GM23338 (cell line): ENCODE measurements at regions not wholly inside any gene's neighbourhood (a gene's known extent, or its start where the extent isn't known, plus 50 kb on each side); places are given as distances from the start of the nearest gene placed in this dataset.
A peak's percentile ranks its signal among the peaks of the same experiment; 100 is the strongest.

ENCODE experiments used
- ATAC-seq: fragments of 200-7000 bp; cut with Tn5 transposase; 3 replicates; pipeline ENCODE4 v1.9.1; 2020
- DNase-seq: peaks from one replicate; pipeline ENCODE4 v3.0.0-alpha.2; 2015; ENCODE audit warnings: low spot score
- H2AFZ ChIP-seq: fragments of 200-600 bp; sonication (generic); 2 replicates; pipeline ENCODE4 v1.8.0; 2016; ENCODE audit warnings: antibody characterized with exemption, mild to moderate bottlenecking, moderate library complexity
- H3F3A ChIP-seq: fragments of 200-600 bp; sonication (generic); replicated peaks from 2 replicates; pipeline ENCODE4 v1.8.0; 2017; ENCODE audit warnings: antibody characterized with exemption, mixed run types, low read depth
- H3K27ac ChIP-seq: fragments of 200-600 bp; sonication (generic); 2 replicates; pipeline ENCODE4 v1.6.1; 2016; ENCODE audit warnings: low read depth
- H3K27me3 ChIP-seq: fragments of 200-600 bp; sonication (generic); 2 replicates; pipeline ENCODE4 v1.8.0; 2016; ENCODE audit warnings: mild to moderate bottlenecking, mixed run types, moderate library complexity; ENCODE audit not compliant: insufficient read depth
- H3K36me3 ChIP-seq: fragments of 200-600 bp; sonication (generic); 2 replicates; pipeline ENCODE4 v1.8.0; 2016; ENCODE audit warnings: mild to moderate bottlenecking; ENCODE audit not compliant: insufficient read depth
- H3K4me1 ChIP-seq: fragments of 200-600 bp; sonication (generic); 2 replicates; pipeline ENCODE4 v1.8.0; 2016; ENCODE audit warnings: mild to moderate bottlenecking, moderate library complexity; ENCODE audit not compliant: insufficient read depth
- H3K4me2 ChIP-seq: fragments of 200-600 bp; sonication (generic); 2 replicates; pipeline ENCODE4 v1.7.1; 2017; ENCODE audit warnings: mixed run types
- H3K4me3 ChIP-seq: fragments of 200-600 bp; sonication (generic); 2 replicates; pipeline ENCODE4 v1.6.1; 2016; ENCODE audit warnings: mixed run types
- H3K79me2 ChIP-seq: fragments of 200-600 bp; sonication (generic); replicated peaks from 2 replicates; pipeline ENCODE4 v1.8.0; 2017; ENCODE audit warnings: mild to moderate bottlenecking; ENCODE audit not compliant: insufficient read depth
- H3K9me2 ChIP-seq: fragments of 200-600 bp; sonication (generic); 2 replicates; pipeline ENCODE4 v1.8.0; 2017; ENCODE audit not compliant: insufficient read depth
- H4K20me1 ChIP-seq: fragments of 200-600 bp; sonication (generic); replicated peaks from 2 replicates; pipeline ENCODE4 v1.8.0; 2017; ENCODE audit warnings: mild to moderate bottlenecking; ENCODE audit not compliant: insufficient read depth
- H3K27ac Mint-ChIP-seq: 2 replicates; pipeline ENCODE4 v1.8.0; 2020; ENCODE audit warnings: inconsistent platforms, mild to moderate bottlenecking, moderate library complexity, mixed read lengths
- H3K27me3 Mint-ChIP-seq: 3 replicates; pipeline ENCODE4 v1.8.0; 2022; ENCODE audit warnings: low read depth, mild to moderate bottlenecking, moderate library complexity, mixed read lengths, inconsistent platforms; ENCODE audit not compliant: insufficient read depth, poor library complexity
- H3K36me3 Mint-ChIP-seq: 3 replicates; pipeline ENCODE4 v1.8.0; 2021; ENCODE audit warnings: low read depth, mild to moderate bottlenecking, inconsistent platforms, moderate library complexity, mixed read lengths
- H3K4me1 Mint-ChIP-seq: 3 replicates; pipeline ENCODE4 v1.8.0; 2020; ENCODE audit warnings: mild to moderate bottlenecking, inconsistent platforms, mixed read lengths
- H3K4me3 Mint-ChIP-seq: 3 replicates; pipeline ENCODE4 v1.8.0; 2021; ENCODE audit warnings: moderate library complexity, mild to moderate bottlenecking, inconsistent platforms, mixed read lengths
- H3K9me3 Mint-ChIP-seq: 3 replicates; pipeline ENCODE4 v1.8.0; 2020; ENCODE audit warnings: moderate library complexity, mild to moderate bottlenecking, inconsistent platforms, mixed read lengths
- EZH2 ChIP-seq: fragments of 200-600 bp; sonication (generic); IDR thresholded peaks from one replicate; pipeline ENCODE4 v1.8.0; 2017; ENCODE audit warnings: antibody characterized with exemption, mild to moderate bottlenecking, low read depth; ENCODE audit not compliant: unreplicated experiment
- ZNF114 ChIP-seq: fragments of 250-450 bp; sonication (Bioruptor Pico); IDR thresholded peaks from 2 replicates; pipeline ENCODE4 v1.5.0; 2020; ENCODE audit warnings: mild to moderate bottlenecking, moderate library complexity
- ZNF331 ChIP-seq: fragments of 250-450 bp; sonication (Bioruptor Pico); IDR thresholded peaks from 2 replicates; pipeline ENCODE4 v1.5.0; 2020; ENCODE audit warnings: low read depth, mild to moderate bottlenecking, moderate library complexity
- TF ChIP-seq, protein P1 (sequence below), 2 experiments: fragments of 200-600 bp in 1 of 2; sonication (generic) in 1 of 2; conservative IDR thresholded peaks; 2 replicates each; pipeline versions ENCODE4 v1.5.1 to v1.6.1; 2016 to 2017; ENCODE audit warnings: antibody characterized with exemption in 2 of 2, low read depth in 2 of 2, mild to moderate bottlenecking in 2 of 2, moderate library complexity in 1 of 2
- TF ChIP-seq, protein P2 (sequence below): IDR thresholded peaks from one replicate; pipeline ENCODE4 v1.6.1; 2018; ENCODE audit warnings: antibody characterized with exemption; ENCODE audit not compliant: unreplicated experiment

DNA sequence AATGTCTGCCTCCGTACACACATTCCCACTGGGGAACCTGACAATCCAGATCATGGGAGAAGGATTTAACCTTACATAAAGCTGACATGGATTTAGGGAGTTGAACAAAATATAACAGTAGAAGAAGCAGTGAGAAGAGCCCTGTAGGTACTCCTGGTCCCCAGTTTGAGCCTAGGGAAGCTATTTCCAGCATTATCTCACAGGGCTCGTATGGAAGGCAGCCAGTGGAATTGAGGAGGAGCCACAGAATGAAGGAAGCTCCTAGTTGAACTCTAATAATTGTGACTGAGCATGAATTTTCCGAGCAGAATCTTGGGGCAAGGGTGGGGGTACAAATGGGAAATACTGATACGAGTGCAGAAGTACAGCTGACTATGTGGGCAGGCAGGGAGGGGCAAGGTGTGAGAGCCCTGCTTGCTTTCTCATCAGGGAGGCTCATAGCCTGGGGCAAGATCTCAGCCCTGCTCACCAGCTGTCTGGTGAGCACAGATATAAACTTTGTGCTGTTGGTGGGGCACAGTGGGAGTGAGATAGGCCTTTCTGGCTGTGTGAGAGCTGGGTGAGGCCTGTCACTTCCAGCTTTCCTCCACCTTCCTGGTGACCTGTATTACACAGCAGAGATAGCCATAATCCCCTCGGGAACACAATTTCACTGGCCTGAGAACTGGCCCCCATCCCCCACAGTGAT lies 290.7 kb upstream of the IL12B start:
- H3K4me3 ChIP-seq, result no peak overlapping the region
- no peaks in the 10 kb centered on the region for H4K20me1 ChIP-seq
- no peaks in the 10 kb centered on the region for H3K79me2 ChIP-seq
- peak overlapping the region; percentile 38; the same call in 1 of the 2 replicates for H2AFZ ChIP-seq
- DNase-seq (no peak), ATAC-seq (peak; percentile 56)
- no peaks in the 10 kb centered on the region for H3F3A ChIP-seq
- H3K27me3 ChIP-seq, result no peaks in the 10 kb centered on the region
- no peak for TF ChIP-seq ZNF114 (CRISPR knock-in tag)
- TF ChIP-seq EZH2, result no peak
- TF ChIP-seq, protein P1, sequence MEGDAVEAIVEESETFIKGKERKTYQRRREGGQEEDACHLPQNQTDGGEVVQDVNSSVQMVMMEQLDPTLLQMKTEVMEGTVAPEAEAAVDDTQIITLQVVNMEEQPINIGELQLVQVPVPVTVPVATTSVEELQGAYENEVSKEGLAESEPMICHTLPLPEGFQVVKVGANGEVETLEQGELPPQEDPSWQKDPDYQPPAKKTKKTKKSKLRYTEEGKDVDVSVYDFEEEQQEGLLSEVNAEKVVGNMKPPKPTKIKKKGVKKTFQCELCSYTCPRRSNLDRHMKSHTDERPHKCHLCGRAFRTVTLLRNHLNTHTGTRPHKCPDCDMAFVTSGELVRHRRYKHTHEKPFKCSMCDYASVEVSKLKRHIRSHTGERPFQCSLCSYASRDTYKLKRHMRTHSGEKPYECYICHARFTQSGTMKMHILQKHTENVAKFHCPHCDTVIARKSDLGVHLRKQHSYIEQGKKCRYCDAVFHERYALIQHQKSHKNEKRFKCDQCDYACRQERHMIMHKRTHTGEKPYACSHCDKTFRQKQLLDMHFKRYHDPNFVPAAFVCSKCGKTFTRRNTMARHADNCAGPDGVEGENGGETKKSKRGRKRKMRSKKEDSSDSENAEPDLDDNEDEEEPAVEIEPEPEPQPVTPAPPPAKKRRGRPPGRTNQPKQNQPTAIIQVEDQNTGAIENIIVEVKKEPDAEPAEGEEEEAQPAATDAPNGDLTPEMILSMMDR (conservative IDR thresholded peaks at IDR 0.05; ENCODE audit: low read depth in 2 of 2), result no peak
- TF ChIP-seq, protein P2, sequence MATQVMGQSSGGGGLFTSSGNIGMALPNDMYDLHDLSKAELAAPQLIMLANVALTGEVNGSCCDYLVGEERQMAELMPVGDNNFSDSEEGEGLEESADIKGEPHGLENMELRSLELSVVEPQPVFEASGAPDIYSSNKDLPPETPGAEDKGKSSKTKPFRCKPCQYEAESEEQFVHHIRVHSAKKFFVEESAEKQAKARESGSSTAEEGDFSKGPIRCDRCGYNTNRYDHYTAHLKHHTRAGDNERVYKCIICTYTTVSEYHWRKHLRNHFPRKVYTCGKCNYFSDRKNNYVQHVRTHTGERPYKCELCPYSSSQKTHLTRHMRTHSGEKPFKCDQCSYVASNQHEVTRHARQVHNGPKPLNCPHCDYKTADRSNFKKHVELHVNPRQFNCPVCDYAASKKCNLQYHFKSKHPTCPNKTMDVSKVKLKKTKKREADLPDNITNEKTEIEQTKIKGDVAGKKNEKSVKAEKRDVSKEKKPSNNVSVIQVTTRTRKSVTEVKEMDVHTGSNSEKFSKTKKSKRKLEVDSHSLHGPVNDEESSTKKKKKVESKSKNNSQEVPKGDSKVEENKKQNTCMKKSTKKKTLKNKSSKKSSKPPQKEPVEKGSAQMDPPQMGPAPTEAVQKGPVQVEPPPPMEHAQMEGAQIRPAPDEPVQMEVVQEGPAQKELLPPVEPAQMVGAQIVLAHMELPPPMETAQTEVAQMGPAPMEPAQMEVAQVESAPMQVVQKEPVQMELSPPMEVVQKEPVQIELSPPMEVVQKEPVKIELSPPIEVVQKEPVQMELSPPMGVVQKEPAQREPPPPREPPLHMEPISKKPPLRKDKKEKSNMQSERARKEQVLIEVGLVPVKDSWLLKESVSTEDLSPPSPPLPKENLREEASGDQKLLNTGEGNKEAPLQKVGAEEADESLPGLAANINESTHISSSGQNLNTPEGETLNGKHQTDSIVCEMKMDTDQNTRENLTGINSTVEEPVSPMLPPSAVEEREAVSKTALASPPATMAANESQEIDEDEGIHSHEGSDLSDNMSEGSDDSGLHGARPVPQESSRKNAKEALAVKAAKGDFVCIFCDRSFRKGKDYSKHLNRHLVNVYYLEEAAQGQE, result no peak
- no peaks in the 10 kb centered on the region for H3K36me3 ChIP-seq
- Mint-ChIP-seq H3K4me3 (no peak overlapping the region), H3K27me3 (no peaks in the 10 kb centered on the region), H3K27ac (no peak overlapping the region), H3K36me3 (peaks cover 4% of the 10 kb centered on the region; the same call in 1 of the 3 replicates), H3K4me1 (peaks cover 10% of the 10 kb centered on the region; the same call in 2 of the 3 replicates), H3K9me3 (no peaks in the 10 kb centered on the region; the same call in 2 of the 3 replicates)
- H3K27ac ChIP-seq, result no peak overlapping the region
- H3K9me2 ChIP-seq, result 0 out of 2 replicates have a peak, but pooled peaks cover 6% of the 10 kb centered on the region
- H3K4me1 ChIP-seq, result no peaks in the 10 kb centered on the region
- H3K4me2 ChIP-seq, result no peak overlapping the region

DNA sequence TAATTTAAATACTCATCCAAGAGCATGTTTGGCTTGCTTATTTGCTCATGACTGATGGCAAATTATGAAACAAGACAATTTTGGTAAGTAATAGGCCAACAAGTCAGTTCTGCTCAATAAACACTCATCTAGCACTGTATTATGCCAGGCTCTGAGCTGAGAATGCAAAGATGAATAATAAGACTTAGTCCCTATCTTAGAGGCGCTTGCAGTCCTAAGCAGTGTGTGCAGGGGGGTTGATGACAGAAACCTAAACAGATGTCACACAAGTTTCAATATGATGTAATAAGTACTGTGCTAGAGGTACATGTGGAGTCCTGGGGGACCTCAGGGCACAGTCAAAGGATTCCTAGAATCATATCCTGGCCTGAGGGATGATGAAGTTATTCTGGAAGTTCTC lies 287.6 kb upstream of the ADRA1B start:
- no peaks in the 10 kb centered on the region for H3K4me1 Mint-ChIP-seq
- Histone ChIP-seq H3K27ac (no peak overlapping the region), H3K36me3 (0 out of 2 replicates have a peak, but pooled peaks cover 3% of the 10 kb centered on the region), H4K20me1 (no peaks in the 10 kb centered on the region), H2AFZ (no peak overlapping the region), H3K27me3 (no peaks in the 10 kb centered on the region), H3K9me2 (0 out of 2 replicates have a peak, but pooled peaks cover 4% of the 10 kb centered on the region), H3K4me1 (no peaks in the 10 kb centered on the region), H3K79me2 (no peaks in the 10 kb centered on the region), H3F3A (no peaks in the 10 kb centered on the region), H3K4me2 (no peak overlapping the region), H3K4me3 (no peak overlapping the region)
- H3K27me3 Mint-ChIP-seq, result peaks cover 2% of the 10 kb centered on the region
- no peak for ATAC-seq
- no peak for DNase-seq
- peaks cover 3% of the 10 kb centered on the region; the same call in 2 of the 3 replicates for H3K9me3 Mint-ChIP-seq
- no peak overlapping the region for H3K27ac Mint-ChIP-seq
- no peaks in the 10 kb centered on the region for H3K36me3 Mint-ChIP-seq
- TF ChIP-seq, protein P2, result no peak
- no peak for TF ChIP-seq ZNF114 (CRISPR knock-in tag)
- no peak for TF ChIP-seq ZNF331 (CRISPR knock-in tag)
- no peak overlapping the region for H3K4me3 Mint-ChIP-seq
